ENCODE measurements at regions not wholly inside any gene's neighbourhood (a gene's known extent, or its start where the extent isn't known, plus 50 kb on each side); places are given as distances from the start of the nearest gene placed in this dataset.

GRCh38 chr17:45696442-45696841, 87.7 kb upstream of the CRHR1 start:
- H4K20me1 ChIP-seq (ENCODE audit: insufficient read depth, low read length) = no peaks in the 10 kb centered on the region
- H3K27ac ChIP-seq (ENCODE audit: insufficient read depth, low read length) = no peak overlapping the region
- no peak overlapping the region for H3K23ac ChIP-seq (ENCODE audit: low read depth, low read length)
- no peak overlapping the region for H2AK5ac ChIP-seq (ENCODE audit: low read depth, low read length)
- DNase-seq (no peak), ATAC-seq (ENCODE audit: low read depth) (no peak)
- H3K79me1 ChIP-seq (ENCODE audit: low read depth in 1 of 2, low read length in 2 of 2) = no peaks in the 10 kb centered on the region
- no peak overlapping the region for H3K9ac ChIP-seq (ENCODE audit: low read depth, low read length)
- H3K4me1 ChIP-seq (ENCODE audit: control insufficient read depth, insufficient read depth, low read length) = no peaks in the 10 kb centered on the region
- no peaks in the 10 kb centered on the region for H3K9me3 ChIP-seq (ENCODE audit: control insufficient read depth, insufficient read depth, low read length)
- BruUV-seq (replicated peaks) = no TSS peak
- dilution Hi-C loops (cut with HindIII; ENCODE audit: low sequenced_read_pairs, unreplicated experiment) = no loop called here
- H4K5ac ChIP-seq (ENCODE audit: low read depth, low read length) = no peak overlapping the region
- intact Hi-C loops (cut with micrococcal nuclease) = no loop called here
- H2BK20ac ChIP-seq (ENCODE audit: low read depth, low read length) = no peak overlapping the region
- no peaks in the 10 kb centered on the region for H3K9me1 ChIP-seq (ENCODE audit: insufficient read depth, low read length)
- no peak overlapping the region for H2AFZ ChIP-seq (replicated peaks; ENCODE audit: low read length, poor library complexity)
- no peak overlapping the region for H2BK15ac ChIP-seq (ENCODE audit: low read depth, low read length)
- in situ Hi-C loops (cut with MboI; ENCODE audit: low sequenced_read_pairs) = no loop called here
- ChIA-PET CTCF (no interaction called here), POLR2A (ENCODE audit: unreplicated experiment) (no interaction called here)
- H3K56ac ChIP-seq (ENCODE audit: extremely low read depth, insufficient read depth, low read length) = no peak overlapping the region
- no peak overlapping the region for H2BK120ac ChIP-seq (ENCODE audit: low read depth, low read length)
- no peak overlapping the region for H3K4ac ChIP-seq (ENCODE audit: low read depth, low read length)
- no peak overlapping the region for H3K14ac ChIP-seq (replicated peaks; ENCODE audit: low read depth, low read length)
- no peak overlapping the region for H2AK9ac ChIP-seq (replicated peaks; ENCODE audit: low read depth, low read length, poor library complexity)
- H3K4me2 ChIP-seq (ENCODE audit: low read depth, low read length) = no peak overlapping the region
- peaks cover 12% of the 10 kb centered on the region for H3K27me3 ChIP-seq (ENCODE audit: control insufficient read depth, insufficient read depth, low read length)
- no peaks in the 10 kb centered on the region for H3K36me3 ChIP-seq (ENCODE audit: control insufficient read depth, insufficient read depth, low read length)
- no peak overlapping the region for H4K91ac ChIP-seq (ENCODE audit: insufficient read depth, low read depth, low read length)
- H3K18ac ChIP-seq (ENCODE audit: low read depth, low read length) = no peak overlapping the region
- H2BK5ac ChIP-seq (ENCODE audit: low read depth, low read length, poor library complexity, severe bottlenecking) = no peak overlapping the region
- no peak overlapping the region for H4K8ac ChIP-seq (ENCODE audit: low read depth in 2 of 2, low read length in 2 of 2)
- no peak overlapping the region for H3K4me3 ChIP-seq (ENCODE audit: insufficient read depth, low read depth, low read length)
- no peak for TF ChIP-seq RFX5 (IDR thresholded peaks at IDR 0.05; ENCODE audit: low read depth, low read length)
- TF ChIP-seq BHLHE40 (IDR thresholded peaks at IDR 0.05; ENCODE audit: low read depth, low read length) = no peak
- TF ChIP-seq POLR2A (IDR thresholded peaks at IDR 0.05; ENCODE audit: low read depth, low read length) = no peak
- no peak for TF ChIP-seq MXI1 (IDR thresholded peaks at IDR 0.05; ENCODE audit: borderline replicate concordance, low read depth, low read length)
- no peak for TF ChIP-seq NFE2L2 (IDR thresholded peaks at IDR 0.05; ENCODE audit: low read depth, low read length)
- TF ChIP-seq CTCF (conservative IDR thresholded peaks at IDR 0.05; ENCODE audit: low read depth, low read length) = no peak
- TF ChIP-seq MAFK (IDR thresholded peaks at IDR 0.05; ENCODE audit: low read depth, low read length) = no peak
- no peak for TF ChIP-seq MAZ (IDR thresholded peaks at IDR 0.05; ENCODE audit: borderline replicate concordance, low read depth, low read length)
- no peak for TF ChIP-seq ELK1 (IDR thresholded peaks at IDR 0.05; ENCODE audit: borderline replicate concordance, low read depth, low read length)
- TF ChIP-seq RAD21 (IDR thresholded peaks at IDR 0.05; ENCODE audit: low read length) = no peak
